Keratinocyte (primary cell): ENCODE measurements at regions not wholly inside any gene's neighbourhood (a gene's known extent, or its start where the extent isn't known, plus 50 kb on each side); places are given as distances from the start of the nearest gene placed in this dataset.

Source experiments
- DNase-seq: peaks from one replicate; pipeline ENCODE4 v3.0.0-alpha.2; 2011; ENCODE audit warnings: low read depth, missing footprints, low spot score
- FAIRE-seq: peaks from 2 replicates; lab custom pipeline; 2011; peaks lifted over from hg19 to GRCh38; lab: Jason Lieb, UNC
- H2AFZ ChIP-seq: 2 replicates; pipeline ENCODE4 v1.6.0; 2012; ENCODE audit warnings: low read length, control low read depth, inconsistent platforms; ENCODE audit not compliant: control insufficient read depth
- H3K27ac ChIP-seq: 2 replicates; pipeline ENCODE4 v1.5.1; 2011; ENCODE audit warnings: low read length; ENCODE audit not compliant: control insufficient read depth, insufficient read depth
- H3K27me3 ChIP-seq: 3 replicates; pipeline ENCODE4 v1.6.0; 2011; ENCODE audit warnings: low read length; ENCODE audit not compliant: control insufficient read depth, insufficient read depth; ENCODE audit errors: extremely low read depth
- H3K36me3 ChIP-seq, 2 experiments: 2 replicates in 1 of 2; 3 replicates in 1 of 2; pipeline ENCODE4 v1.5.1; 2011; ENCODE audit warnings: low read length in 2 of 2, mild to moderate bottlenecking in 1 of 2; ENCODE audit not compliant: control insufficient read depth in 2 of 2, insufficient read depth in 2 of 2; ENCODE audit errors: extremely low read depth in 1 of 2
- H3K4me1 ChIP-seq: 3 replicates; pipeline ENCODE4 v1.5.1; 2011; ENCODE audit warnings: low read length; ENCODE audit not compliant: control insufficient read depth, insufficient read depth; ENCODE audit errors: extremely low read depth
- H3K4me2 ChIP-seq: 3 replicates; pipeline ENCODE4 v1.6.0; 2011; ENCODE audit warnings: low read depth, low read length; ENCODE audit not compliant: control insufficient read depth, insufficient read depth; ENCODE audit errors: extremely low read depth
- H3K4me3 ChIP-seq, 3 experiments: fragments of 200-600 bp in 1 of 3; sonication (generic) in 1 of 3; 2 replicates in 2 of 3; 3 replicates in 1 of 3; pipeline ENCODE4 v1.5.1; 2011 to 2016; ENCODE audit warnings: low read length in 3 of 3, mild to moderate bottlenecking in 3 of 3, control low read depth in 2 of 3, inconsistent platforms in 1 of 3, low read depth in 1 of 3, mixed read lengths in 1 of 3, mixed run types in 1 of 3, moderate library complexity in 1 of 3; ENCODE audit not compliant: control insufficient read depth in 2 of 3, insufficient read depth in 2 of 3; ENCODE audit errors: extremely low read depth in 1 of 3
- H3K79me2 ChIP-seq: 2 replicates; pipeline ENCODE4 v1.6.0; 2012; ENCODE audit warnings: low read length; ENCODE audit not compliant: control insufficient read depth, insufficient read depth
- H3K9ac ChIP-seq: 3 replicates; pipeline ENCODE4 v1.6.0; 2011; ENCODE audit warnings: low read length; ENCODE audit not compliant: control insufficient read depth, insufficient read depth; ENCODE audit errors: extremely low read depth
- H3K9me1 ChIP-seq: 3 replicates; pipeline ENCODE4 v1.6.0; 2011; ENCODE audit warnings: low read length; ENCODE audit not compliant: control insufficient read depth, insufficient read depth; ENCODE audit errors: extremely low read depth
- H3K9me3 ChIP-seq: 2 replicates; pipeline ENCODE4 v1.5.1; 2012; ENCODE audit warnings: low read depth, low read length; ENCODE audit not compliant: control insufficient read depth
- H4K20me1 ChIP-seq: 3 replicates; pipeline ENCODE4 v1.6.0; 2011; ENCODE audit warnings: low read length; ENCODE audit not compliant: control insufficient read depth, insufficient read depth; ENCODE audit errors: extremely low read depth
- EZH2 ChIP-seq: IDR thresholded peaks from one replicate; pipeline ENCODE4 v1.6.1; 2012; ENCODE audit warnings: inconsistent platforms, mild to moderate bottlenecking, low read length, moderate library complexity
- dilution Hi-C: fragments of 300-500 bp; cut with MboI; formaldehyde crosslinking; loops from one replicate; pipeline ENCODE4 v1.7.0; 2020; ENCODE audit warnings: low sequenced_read_pairs; ENCODE audit not compliant: extremely low pct_ligation_motif_present
- TF ChIP-seq, protein P1 (sequence below), 3 experiments: IDR thresholded peaks in 1 of 3; conservative IDR thresholded peaks in 1 of 3; optimal IDR thresholded peaks in 1 of 3; 2 replicates in 2 of 3; 3 replicates in 1 of 3; pipeline versions ENCODE3 to v1.5.1; 2011; ENCODE audit warnings: low read length in 3 of 3, mild to moderate bottlenecking in 3 of 3, moderate library complexity in 2 of 3, control low read depth in 1 of 3, inconsistent platforms in 1 of 3; ENCODE audit not compliant: insufficient read depth in 2 of 3; ENCODE audit errors: extremely low read depth in 1 of 3

DNA sequence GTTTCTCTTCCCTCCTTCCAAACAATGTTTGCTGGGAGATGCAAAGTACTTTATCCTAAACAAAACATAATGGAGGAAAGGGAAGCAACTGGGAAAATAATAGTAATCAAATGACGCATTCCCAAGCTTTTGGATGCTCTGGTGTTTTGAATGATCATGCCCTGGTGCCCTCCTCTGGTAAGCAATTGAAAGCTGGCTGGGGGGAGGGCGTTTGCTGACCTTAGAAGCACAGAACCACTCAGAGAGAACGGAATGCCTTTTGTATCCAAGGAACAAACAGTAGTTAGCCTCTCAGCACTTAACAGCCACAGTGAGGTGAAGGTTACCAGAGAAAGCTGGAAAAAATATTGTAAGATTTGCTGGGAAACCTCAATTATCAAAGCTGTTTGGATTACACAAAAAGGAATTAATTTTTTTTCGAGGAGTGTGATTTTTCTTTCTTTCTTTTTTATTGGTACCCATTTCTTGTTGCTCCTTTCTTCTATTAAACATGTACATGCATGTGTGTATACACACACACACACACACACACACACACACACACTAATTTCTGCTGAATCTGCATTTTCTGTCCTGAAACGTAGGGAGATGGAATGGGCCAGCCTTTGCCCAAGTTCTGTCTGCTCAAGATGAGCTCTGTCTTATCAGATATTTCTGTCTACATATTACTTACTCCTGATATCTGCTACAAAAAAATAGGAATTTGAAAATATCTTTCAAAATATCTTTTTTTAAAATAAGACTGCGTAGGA is 155.8 kb upstream of the IGFBP7 start:
- no peak for FAIRE-seq

DNA sequence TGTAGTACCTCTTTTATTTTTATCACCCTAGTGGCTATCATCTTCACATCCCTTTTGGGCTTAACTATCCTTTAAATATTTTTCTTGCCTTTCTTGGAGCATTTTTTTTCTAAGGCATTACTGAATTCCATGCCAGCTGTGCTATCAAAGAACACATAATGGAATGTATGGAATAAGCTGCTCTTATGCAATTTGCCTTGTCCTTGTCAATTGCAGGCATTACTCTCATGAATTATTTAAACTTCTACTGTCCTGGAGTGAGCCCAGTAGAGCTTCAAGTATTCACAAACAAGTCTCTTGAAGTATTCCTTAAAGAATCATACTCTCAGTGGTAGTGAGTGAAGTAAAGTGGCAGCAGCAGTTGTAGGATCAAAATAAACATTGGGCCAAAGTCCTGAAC is 144.6 kb upstream of the IGFBP7 start:
- no peak for TF ChIP-seq EZH2
- TF ChIP-seq, protein P1, sequence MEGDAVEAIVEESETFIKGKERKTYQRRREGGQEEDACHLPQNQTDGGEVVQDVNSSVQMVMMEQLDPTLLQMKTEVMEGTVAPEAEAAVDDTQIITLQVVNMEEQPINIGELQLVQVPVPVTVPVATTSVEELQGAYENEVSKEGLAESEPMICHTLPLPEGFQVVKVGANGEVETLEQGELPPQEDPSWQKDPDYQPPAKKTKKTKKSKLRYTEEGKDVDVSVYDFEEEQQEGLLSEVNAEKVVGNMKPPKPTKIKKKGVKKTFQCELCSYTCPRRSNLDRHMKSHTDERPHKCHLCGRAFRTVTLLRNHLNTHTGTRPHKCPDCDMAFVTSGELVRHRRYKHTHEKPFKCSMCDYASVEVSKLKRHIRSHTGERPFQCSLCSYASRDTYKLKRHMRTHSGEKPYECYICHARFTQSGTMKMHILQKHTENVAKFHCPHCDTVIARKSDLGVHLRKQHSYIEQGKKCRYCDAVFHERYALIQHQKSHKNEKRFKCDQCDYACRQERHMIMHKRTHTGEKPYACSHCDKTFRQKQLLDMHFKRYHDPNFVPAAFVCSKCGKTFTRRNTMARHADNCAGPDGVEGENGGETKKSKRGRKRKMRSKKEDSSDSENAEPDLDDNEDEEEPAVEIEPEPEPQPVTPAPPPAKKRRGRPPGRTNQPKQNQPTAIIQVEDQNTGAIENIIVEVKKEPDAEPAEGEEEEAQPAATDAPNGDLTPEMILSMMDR (optimal IDR thresholded peaks at IDR 0.05 in 1 of 3, IDR thresholded peaks at IDR 0.05 in 1 of 3, conservative IDR thresholded peaks at IDR 0.05 in 1 of 3; ENCODE audit: extremely low read depth in 1 of 3, insufficient read depth in 2 of 3, low read length in 3 of 3) = no peak
- no peak overlapping the region for H3K4me2 ChIP-seq
- no peaks in the 10 kb centered on the region for H3K9me1 ChIP-seq
- H3K4me3 ChIP-seq = no peak overlapping the region
- H3K9ac ChIP-seq = no peak overlapping the region
- no peaks in the 10 kb centered on the region for H3K4me1 ChIP-seq
- FAIRE-seq (no peak), DNase-seq (no peak)
- no peaks in the 10 kb centered on the region for H3K79me2 ChIP-seq
- dilution Hi-C loops = no loop called here
- no peaks in the 10 kb centered on the region for H3K36me3 ChIP-seq
- H2AFZ ChIP-seq = no peak overlapping the region
- H3K27me3 ChIP-seq = no peaks in the 10 kb centered on the region
- H4K20me1 ChIP-seq = no peaks in the 10 kb centered on the region
- H3K27ac ChIP-seq = no peak overlapping the region
- H3K9me3 ChIP-seq = no peaks in the 10 kb centered on the region

More for the DNA sequence above, 155.8 kb upstream of the IGFBP7 start:
- Histone ChIP-seq H3K79me2 (no peaks in the 10 kb centered on the region), H3K36me3 (no peaks in the 10 kb centered on the region), H3K9me1 (no peaks in the 10 kb centered on the region), H4K20me1 (no peaks in the 10 kb centered on the region), H3K27me3 (no peaks in the 10 kb centered on the region), H3K4me1 (no peaks in the 10 kb centered on the region), H3K9me3 (no peaks in the 10 kb centered on the region), H2AFZ (no peak overlapping the region), H3K27ac (no peak overlapping the region), H3K4me3 (no peak overlapping the region), H3K9ac (no peak overlapping the region), H3K4me2 (no peak overlapping the region)
- TF ChIP-seq, protein P1 (optimal IDR thresholded peaks at IDR 0.05 in 1 of 3, IDR thresholded peaks at IDR 0.05 in 1 of 3, conservative IDR thresholded peaks at IDR 0.05 in 1 of 3; ENCODE audit: extremely low read depth in 1 of 3, insufficient read depth in 2 of 3, low read length in 3 of 3) = no peak
- TF ChIP-seq EZH2 = no peak
- dilution Hi-C loops = no loop called here
- no peak for DNase-seq
